ENCODE measurements at regions not wholly inside any gene's neighbourhood (a gene's known extent, or its start where the extent isn't known, plus 50 kb on each side); places are given as distances from the start of the nearest gene placed in this dataset.

DNA sequence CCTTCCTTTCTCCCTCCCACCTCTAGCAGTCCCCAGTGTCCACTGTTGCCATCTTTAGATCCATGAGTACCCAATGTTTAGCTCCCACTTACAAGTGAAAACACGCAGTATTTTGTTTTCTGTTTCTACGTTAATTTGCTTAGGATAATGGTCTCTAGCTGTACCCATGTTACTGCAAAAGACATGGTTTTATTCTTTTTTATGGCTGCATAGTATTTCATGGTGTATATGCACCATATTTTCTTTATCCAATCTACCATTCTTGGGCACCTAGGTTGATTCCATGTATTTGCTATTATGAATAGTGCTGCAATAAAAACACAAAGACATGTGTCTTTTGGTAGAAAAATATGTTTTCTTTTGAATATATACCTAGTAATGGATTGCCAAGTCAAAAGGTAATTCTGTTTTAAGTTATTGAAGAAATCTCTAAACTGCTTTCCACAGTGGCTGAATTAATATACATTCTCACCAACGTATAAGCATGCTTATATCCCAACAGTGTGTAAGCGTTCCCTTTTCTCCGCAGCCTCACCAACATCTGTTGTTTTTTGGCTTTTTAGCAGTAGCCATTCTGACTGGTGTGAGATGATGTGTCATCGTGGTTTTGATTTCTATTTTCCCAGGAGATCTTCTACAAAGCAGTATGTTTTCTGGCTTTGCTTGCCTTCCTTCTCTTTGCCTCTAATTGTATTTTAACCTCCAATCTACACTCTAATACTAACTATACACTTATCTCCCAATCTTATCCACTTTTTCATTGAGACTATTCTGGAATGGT, 179.5 kb upstream of the PHF14 start:
- TF ChIP-seq, protein P1, sequence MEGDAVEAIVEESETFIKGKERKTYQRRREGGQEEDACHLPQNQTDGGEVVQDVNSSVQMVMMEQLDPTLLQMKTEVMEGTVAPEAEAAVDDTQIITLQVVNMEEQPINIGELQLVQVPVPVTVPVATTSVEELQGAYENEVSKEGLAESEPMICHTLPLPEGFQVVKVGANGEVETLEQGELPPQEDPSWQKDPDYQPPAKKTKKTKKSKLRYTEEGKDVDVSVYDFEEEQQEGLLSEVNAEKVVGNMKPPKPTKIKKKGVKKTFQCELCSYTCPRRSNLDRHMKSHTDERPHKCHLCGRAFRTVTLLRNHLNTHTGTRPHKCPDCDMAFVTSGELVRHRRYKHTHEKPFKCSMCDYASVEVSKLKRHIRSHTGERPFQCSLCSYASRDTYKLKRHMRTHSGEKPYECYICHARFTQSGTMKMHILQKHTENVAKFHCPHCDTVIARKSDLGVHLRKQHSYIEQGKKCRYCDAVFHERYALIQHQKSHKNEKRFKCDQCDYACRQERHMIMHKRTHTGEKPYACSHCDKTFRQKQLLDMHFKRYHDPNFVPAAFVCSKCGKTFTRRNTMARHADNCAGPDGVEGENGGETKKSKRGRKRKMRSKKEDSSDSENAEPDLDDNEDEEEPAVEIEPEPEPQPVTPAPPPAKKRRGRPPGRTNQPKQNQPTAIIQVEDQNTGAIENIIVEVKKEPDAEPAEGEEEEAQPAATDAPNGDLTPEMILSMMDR (IDR thresholded peaks at IDR 0.05; ENCODE audit: low read length): no peak
- no peak for TF ChIP-seq EZH2 (IDR thresholded peaks at IDR 0.05; ENCODE audit: borderline replicate concordance, low read length)
- Histone ChIP-seq H3F3A (ENCODE audit: insufficient read depth, low read length) (no peaks in the 10 kb centered on the region), H3K4me3 (ENCODE audit: low read depth, low read length, poor library complexity, severe bottlenecking) (no peak overlapping the region), H3K4me1 (ENCODE audit: insufficient read depth, low read length, severe bottlenecking) (no peaks in the 10 kb centered on the region), H3K4me2 (ENCODE audit: low read length) (no peak overlapping the region), H3K9me3 (ENCODE audit: low read length) (no peaks in the 10 kb centered on the region), H3K9me2 (ENCODE audit: low read depth, low read length) (no peaks in the 10 kb centered on the region), H3K27me3 (ENCODE audit: insufficient read depth, low read length) (no peaks in the 10 kb centered on the region), H3K36me3 (ENCODE audit: insufficient read depth, low read length) (no peaks in the 10 kb centered on the region), H2AFZ (ENCODE audit: low read length) (no peak overlapping the region), H4K20me1 (ENCODE audit: insufficient read depth, low read length) (no peaks in the 10 kb centered on the region), H3K79me2 (ENCODE audit: insufficient read depth, low read length) (no peaks in the 10 kb centered on the region), H3K27ac (ENCODE audit: low read depth, low read length, poor library complexity, severe bottlenecking) (no peak overlapping the region), H3K9ac (ENCODE audit: low read length) (no peak overlapping the region)

DNA sequence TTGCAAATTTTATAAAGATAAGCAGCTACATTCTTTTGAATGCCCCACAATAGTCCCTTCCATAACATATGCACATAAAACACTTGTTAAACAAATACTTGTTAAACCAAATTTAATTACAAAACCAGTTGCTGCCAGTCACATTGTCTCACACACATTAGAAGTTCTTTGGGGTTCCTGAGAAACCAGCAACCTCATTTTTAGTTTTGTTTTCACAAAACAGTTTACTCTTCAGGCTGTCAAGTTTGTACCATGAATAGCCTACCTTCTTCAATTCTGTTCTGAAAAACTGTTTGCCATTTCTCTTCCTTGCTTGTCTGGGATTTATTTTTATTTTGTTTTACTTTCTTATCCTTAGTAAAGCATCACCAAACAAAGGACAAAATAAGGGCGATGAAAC, 176.5 kb upstream of the PHF14 start:
- Histone ChIP-seq H3K4me1 (ENCODE audit: insufficient read depth, low read length, severe bottlenecking) (no peaks in the 10 kb centered on the region), H3K9ac (ENCODE audit: low read length) (no peak overlapping the region), H3K4me2 (ENCODE audit: low read length) (no peak overlapping the region), H3K27me3 (ENCODE audit: insufficient read depth, low read length) (no peaks in the 10 kb centered on the region), H3K9me2 (ENCODE audit: low read depth, low read length) (no peaks in the 10 kb centered on the region), H2AFZ (ENCODE audit: low read length) (no peak overlapping the region), H4K20me1 (ENCODE audit: insufficient read depth, low read length) (no peaks in the 10 kb centered on the region), H3K4me3 (ENCODE audit: low read depth, low read length, poor library complexity, severe bottlenecking) (no peak overlapping the region), H3K9me3 (ENCODE audit: low read length) (no peaks in the 10 kb centered on the region), H3K27ac (ENCODE audit: low read depth, low read length, poor library complexity, severe bottlenecking) (no peak overlapping the region), H3F3A (ENCODE audit: insufficient read depth, low read length) (no peaks in the 10 kb centered on the region), H3K36me3 (ENCODE audit: insufficient read depth, low read length) (no peaks in the 10 kb centered on the region), H3K79me2 (ENCODE audit: insufficient read depth, low read length) (no peaks in the 10 kb centered on the region)
- TF ChIP-seq, protein P1 (IDR thresholded peaks at IDR 0.05; ENCODE audit: low read length): no peak
- TF ChIP-seq EZH2 (IDR thresholded peaks at IDR 0.05; ENCODE audit: borderline replicate concordance, low read length): no peak

DNA sequence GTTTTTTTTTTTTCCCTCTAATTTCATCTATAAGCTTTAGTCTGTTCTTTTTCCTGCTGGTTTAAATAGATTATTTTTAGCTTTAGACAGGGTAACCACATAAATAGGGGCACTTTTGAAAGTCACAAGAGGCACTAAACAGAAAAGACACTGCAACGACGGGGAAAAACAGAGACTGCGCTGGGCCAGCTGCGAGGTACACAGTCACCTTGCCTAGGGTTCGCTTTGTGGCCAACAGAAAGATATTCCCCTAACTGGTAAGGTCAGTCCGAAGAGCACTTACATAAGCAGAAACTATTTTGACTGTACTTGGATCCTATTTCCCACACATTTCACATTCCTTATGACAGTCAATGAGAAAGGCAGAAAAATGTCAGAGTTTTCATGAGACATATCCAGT, 175.6 kb upstream of the PHF14 start:
- Histone ChIP-seq H3K27ac (ENCODE audit: low read depth, low read length, poor library complexity, severe bottlenecking) (no peak overlapping the region), H3K4me1 (ENCODE audit: insufficient read depth, low read length, severe bottlenecking) (no peaks in the 10 kb centered on the region), H3K4me2 (ENCODE audit: low read length) (no peak overlapping the region), H3F3A (ENCODE audit: insufficient read depth, low read length) (no peaks in the 10 kb centered on the region), H3K27me3 (ENCODE audit: insufficient read depth, low read length) (no peaks in the 10 kb centered on the region), H2AFZ (ENCODE audit: low read length) (no peak overlapping the region), H3K9ac (ENCODE audit: low read length) (no peak overlapping the region), H3K9me2 (ENCODE audit: low read depth, low read length) (no peaks in the 10 kb centered on the region), H3K36me3 (ENCODE audit: insufficient read depth, low read length) (no peaks in the 10 kb centered on the region), H3K79me2 (ENCODE audit: insufficient read depth, low read length) (no peaks in the 10 kb centered on the region), H4K20me1 (ENCODE audit: insufficient read depth, low read length) (no peaks in the 10 kb centered on the region), H3K4me3 (ENCODE audit: low read depth, low read length, poor library complexity, severe bottlenecking) (no peak overlapping the region), H3K9me3 (ENCODE audit: low read length) (no peaks in the 10 kb centered on the region)
- TF ChIP-seq, protein P1 (IDR thresholded peaks at IDR 0.05; ENCODE audit: low read length): no peak

Measured in OCI-LY1 (cell line).